IMR-90 (cell line): ENCODE measurements at regions not wholly inside any gene's neighbourhood (a gene's known extent, or its start where the extent isn't known, plus 50 kb on each side); places are given as distances from the start of the nearest gene placed in this dataset.
"Not testable (repeated sequence)": the region's sequence is repeated elsewhere in the genome, so short reads cannot be mapped to it uniquely, and the experiment has no call there.

Source experiments
- ATAC-seq: fragments of 200-7000 bp; cut with Tn5 transposase; 2 replicates; pipeline ENCODE4 v1.9.1; 2020; ENCODE audit warnings: low read depth, mild to moderate bottlenecking, moderate library complexity
- BruUV-seq: library from RNA; stranded (reverse); fragments of 400-500 nt; replicated peaks from 2 replicates; lab custom pipeline; 2021; lab: Mats Ljungman, UMichigan
- CTCF ChIA-PET: fragments of 300-600 bp; formaldehyde crosslinking; extraction: SDS; loops from one replicate; lab custom pipeline; 2021; ENCODE audit warnings: antibody characterized with exemption; lab: Yijun Ruan, JAX
- POLR2A ChIA-PET: fragments of 300-600 bp; sonication (Branson Sonifier 250); formaldehyde crosslinking; loops from one replicate; lab custom pipeline; 2022; ENCODE audit warnings: antibody characterized with exemption; ENCODE audit not compliant: unreplicated experiment; lab: Charles Lee
- DNase-seq: peaks from one replicate; pipeline ENCODE4 v3.0.0; 2013
- H2AFZ ChIP-seq: replicated peaks from 2 replicates; pipeline ENCODE3; 2013; ENCODE audit warnings: low read length, mild to moderate bottlenecking; ENCODE audit not compliant: poor library complexity
- H2AK5ac ChIP-seq: 2 replicates; pipeline ENCODE4 v1.6.1; 2013; ENCODE audit warnings: low read depth, low read length, inconsistent platforms
- H2AK9ac ChIP-seq: replicated peaks from 2 replicates; pipeline ENCODE3; 2013; ENCODE audit warnings: mild to moderate bottlenecking, low read depth, low read length, moderate library complexity; ENCODE audit not compliant: poor library complexity
- H2BK120ac ChIP-seq: 2 replicates; pipeline ENCODE4 v1.6.1; 2013; ENCODE audit warnings: low read depth, low read length, inconsistent platforms
- H2BK15ac ChIP-seq: 3 replicates; pipeline ENCODE4 v1.6.1; 2013; ENCODE audit warnings: low read depth, low read length, inconsistent platforms
- H2BK20ac ChIP-seq: 2 replicates; pipeline ENCODE4 v1.6.1; 2013; ENCODE audit warnings: low read depth, mild to moderate bottlenecking, inconsistent platforms, low read length, moderate library complexity
- H2BK5ac ChIP-seq: 2 replicates; pipeline ENCODE4 v1.6.1; 2013; ENCODE audit warnings: mild to moderate bottlenecking, low read depth, low read length, inconsistent platforms; ENCODE audit not compliant: poor library complexity, severe bottlenecking
- H3K14ac ChIP-seq: replicated peaks from 2 replicates; pipeline ENCODE4 v1.6.1; 2013; ENCODE audit warnings: low read depth, low read length, inconsistent platforms
- H3K18ac ChIP-seq: 2 replicates; pipeline ENCODE4 v1.6.1; 2013; ENCODE audit warnings: low read depth, low read length, control low read depth
- H3K23ac ChIP-seq: 2 replicates; pipeline ENCODE4 v1.6.1; 2013; ENCODE audit warnings: low read depth, low read length, inconsistent platforms
- H3K27ac ChIP-seq: 2 replicates; pipeline ENCODE4 v1.5.1; 2013; ENCODE audit warnings: mild to moderate bottlenecking, control low read depth, low read length; ENCODE audit not compliant: insufficient read depth
- H3K27me3 ChIP-seq: 2 replicates; pipeline ENCODE4 v1.6.1; 2013; ENCODE audit warnings: low read length; ENCODE audit not compliant: control insufficient read depth, insufficient read depth
- H3K36me3 ChIP-seq: 2 replicates; pipeline ENCODE4 v1.6.1; 2013; ENCODE audit warnings: low read length, mixed read lengths; ENCODE audit not compliant: control insufficient read depth, insufficient read depth
- H3K4ac ChIP-seq: 2 replicates; pipeline ENCODE4 v1.6.1; 2013; ENCODE audit warnings: low read depth, low read length, inconsistent platforms
- H3K4me1 ChIP-seq: 2 replicates; pipeline ENCODE4 v1.6.1; 2013; ENCODE audit warnings: low read length, mixed read lengths; ENCODE audit not compliant: control insufficient read depth, insufficient read depth
- H3K4me2 ChIP-seq: 2 replicates; pipeline ENCODE4 v1.6.1; 2013; ENCODE audit warnings: low read depth, mild to moderate bottlenecking, control low read depth, low read length, moderate library complexity
- H3K4me3 ChIP-seq: 2 replicates; pipeline ENCODE4 v1.5.1; 2013; ENCODE audit warnings: low read depth, mild to moderate bottlenecking, control low read depth, low read length, moderate library complexity; ENCODE audit not compliant: insufficient read depth
- H3K56ac ChIP-seq: 2 replicates; pipeline ENCODE4 v1.6.1; 2013; ENCODE audit warnings: low read length, inconsistent platforms; ENCODE audit not compliant: insufficient read depth; ENCODE audit errors: extremely low read depth
- H3K79me1 ChIP-seq, 2 experiments: 2 replicates each; pipeline ENCODE4 v1.6.1; 2013; ENCODE audit warnings: low read length in 2 of 2, inconsistent platforms in 1 of 2, low read depth in 1 of 2
- H3K9ac ChIP-seq: 2 replicates; pipeline ENCODE4 v1.6.1; 2013; ENCODE audit warnings: low read depth, low read length, control low read depth
- H3K9me1 ChIP-seq: 2 replicates; pipeline ENCODE4 v1.6.1; 2013; ENCODE audit warnings: low read length, inconsistent platforms; ENCODE audit not compliant: insufficient read depth
- H3K9me3 ChIP-seq: 2 replicates; pipeline ENCODE4 v1.6.1; 2013; ENCODE audit warnings: low read length; ENCODE audit not compliant: control insufficient read depth, insufficient read depth
- H4K20me1 ChIP-seq: 2 replicates; pipeline ENCODE4 v1.6.1; 2013; ENCODE audit warnings: low read length, inconsistent platforms; ENCODE audit not compliant: insufficient read depth
- H4K5ac ChIP-seq: 2 replicates; pipeline ENCODE4 v1.6.1; 2013; ENCODE audit warnings: mild to moderate bottlenecking, low read depth, low read length, control low read depth
- H4K8ac ChIP-seq, 2 experiments: 2 replicates each; pipeline ENCODE4 v1.6.1; 2013; ENCODE audit warnings: low read depth in 2 of 2, low read length in 2 of 2, control low read depth in 1 of 2, inconsistent platforms in 1 of 2
- H4K91ac ChIP-seq: 2 replicates; pipeline ENCODE4 v1.6.1; 2013; ENCODE audit warnings: low read depth, low read length, inconsistent platforms; ENCODE audit not compliant: insufficient read depth
- WGBS, 2 experiments: methylation state at CpG; one replicate each; pipeline versions ENCODE4 v1.1.5 to v1.1.7; 2013; ENCODE audit warnings: missing lambda C conversion rate in 2 of 2; ENCODE audit not compliant: insufficient read length in 1 of 2; ENCODE audit errors: extremely low coverage in 2 of 2; 5-methylcytosine and 5-hydroxymethylcytosine counted together
- dilution Hi-C: fragments of 300-500 bp; cut with HindIII; formaldehyde crosslinking; loops from one replicate; pipeline ENCODE4 v1.14.3; 2018; ENCODE audit warnings: low sequenced_read_pairs; ENCODE audit not compliant: unreplicated experiment
- in situ Hi-C: fragments of 300-500 bp; cut with MboI; formaldehyde crosslinking; loops from 3 replicates; pipeline ENCODE4 v1.14.3; 2019; ENCODE audit warnings: low sequenced_read_pairs, inconsistent platforms, mixed read lengths
- intact Hi-C: fragments of 100-400 bp; cut with micrococcal nuclease; formaldehyde crosslinking; loops from 2 replicates; pipeline ENCODE4 v1.10.0; 2022

- ATAC-seq, H3K79me1 ChIP-seq, H3K27me3 ChIP-seq, H2AK5ac ChIP-seq, in situ Hi-C loops, dilution Hi-C loops, H3K9me3 ChIP-seq, H3K4ac ChIP-seq, H3K56ac ChIP-seq, H3K4me1 ChIP-seq, H2BK5ac ChIP-seq, H3K36me3 ChIP-seq, POLR2A ChIA-PET, intact Hi-C loops, H3K4me3 ChIP-seq, H2AFZ ChIP-seq, H3K23ac ChIP-seq, H3K18ac ChIP-seq, H4K5ac ChIP-seq, H2AK9ac ChIP-seq, H3K9ac ChIP-seq, H2BK15ac ChIP-seq, H3K4me2 ChIP-seq, H4K91ac ChIP-seq, H3K9me1 ChIP-seq, H3K27ac ChIP-seq, H2BK20ac ChIP-seq, H3K14ac ChIP-seq, H2BK120ac ChIP-seq, DNase-seq, H4K20me1 ChIP-seq, H4K8ac ChIP-seq, BruUV-seq, CTCF ChIA-PET: not testable (repeated sequence)
- WGBS, 2 experiments: no CpG with 5 or more reads among the region's 30 CpGs
Observed at GRCh38 chrX:80590992-80591391, 170.7 kb downstream of the TENT5D start.
